Left lobe of liver (tissue), 2 donors: ENCODE measurements at regions not wholly inside any gene's neighbourhood (a gene's known extent, or its start where the extent isn't known, plus 50 kb on each side); places are given as distances from the start of the nearest gene placed in this dataset.

Experiments
- ATAC-seq: fragments of 200-7000 bp; cut with Tn5 transposase; one replicate; pipeline ENCODE4 v1.9.1; 2020; ENCODE audit warnings: mild to moderate bottlenecking, moderate library complexity
- DNase-seq: peaks from one replicate; pipeline ENCODE4 v3.0.0-alpha.2; 2020; ENCODE audit warnings: low spot score
- donor health status: DM: no; HTN: no; CAD: no; lungs with moderate emphysema.
- donor health status: DM: no; HTN: yes; CAD: no.

DNA sequence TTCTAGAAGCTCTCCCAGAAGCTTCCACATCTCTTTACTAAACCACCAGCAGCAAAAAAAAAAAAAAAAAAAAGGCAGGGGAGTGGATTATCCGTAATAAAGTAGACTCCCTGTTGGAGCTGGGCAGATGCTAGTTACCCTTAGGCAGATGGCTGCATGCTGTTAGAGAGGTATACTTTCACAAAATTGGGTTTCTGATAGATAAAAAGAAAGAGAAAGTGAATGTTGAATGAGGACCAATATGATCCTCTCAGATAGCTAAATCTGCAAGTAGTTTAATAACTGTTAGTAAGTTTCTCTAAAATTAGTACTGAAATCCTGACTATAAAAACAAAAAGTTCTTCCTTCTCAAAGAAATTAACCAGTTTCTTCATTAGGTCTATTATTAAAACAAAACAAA is 195.4 kb downstream of the ANAPC10 start:
- no peak for ATAC-seq
- no peak for DNase-seq

DNA sequence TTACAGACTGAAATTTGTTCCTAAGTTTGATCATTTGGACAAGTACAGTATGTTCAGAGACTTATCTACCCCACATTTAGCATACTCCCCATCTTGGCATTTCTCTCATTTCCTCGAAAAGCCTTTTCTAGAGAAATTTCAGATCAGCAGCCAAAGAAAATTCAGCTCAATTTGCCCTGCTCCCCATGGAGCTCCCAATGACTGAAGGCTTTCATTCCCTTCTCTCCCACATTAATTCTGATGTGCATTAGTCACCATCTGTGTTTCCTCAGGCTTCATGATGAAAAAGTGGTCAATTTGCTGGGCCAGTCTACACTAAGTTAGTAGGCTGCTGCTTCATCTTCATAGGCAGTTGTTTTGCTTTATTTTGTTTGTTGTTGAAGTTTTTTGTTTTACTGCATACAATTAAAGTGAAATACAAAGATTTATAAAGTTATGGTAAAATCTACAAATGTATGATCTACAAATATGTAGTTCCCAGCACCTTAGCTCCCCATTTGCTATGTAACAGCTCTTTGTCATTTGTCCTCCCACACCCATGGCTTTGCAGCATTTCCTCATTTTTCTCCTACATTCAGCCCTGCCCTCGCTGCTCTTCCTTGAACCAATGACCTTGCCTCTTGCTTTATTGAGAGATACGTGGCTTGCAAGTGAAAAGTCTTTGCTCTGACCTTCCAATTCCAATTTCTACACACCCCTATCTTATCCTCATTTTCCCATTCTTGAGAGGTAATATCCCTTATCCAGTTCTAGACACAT is 193.9 kb downstream of the ANAPC10 start:
- DNase-seq, result no peak
- no peak for ATAC-seq

GRCh38 chr4:144905286-144905685 is 192.7 kb downstream of the ANAPC10 start:
- ATAC-seq, result no peak
- no peak for DNase-seq

- no peak for ATAC-seq
- no peak for DNase-seq
These were observed 191.6 kb downstream of the ANAPC10 start for GRCh38 chr4:144906181-144906925.

GRCh38 chr4:144910723-144911122 is 187.3 kb downstream of the ANAPC10 start:
- no peak for ATAC-seq
- no peak for DNase-seq
